GM23338 (cell line): ENCODE measurements at regions not wholly inside any gene's neighbourhood (a gene's known extent, or its start where the extent isn't known, plus 50 kb on each side); places are given as distances from the start of the nearest gene placed in this dataset.

Experiments used
- ATAC-seq: fragments of 200-7000 bp; cut with Tn5 transposase; 3 replicates; pipeline ENCODE4 v1.9.1; 2020
- DNase-seq: peaks from one replicate; pipeline ENCODE4 v3.0.0-alpha.2; 2015; ENCODE audit warnings: low spot score
- H2AFZ ChIP-seq: fragments of 200-600 bp; sonication (generic); 2 replicates; pipeline ENCODE4 v1.8.0; 2016; ENCODE audit warnings: antibody characterized with exemption, mild to moderate bottlenecking, moderate library complexity
- H3F3A ChIP-seq: fragments of 200-600 bp; sonication (generic); replicated peaks from 2 replicates; pipeline ENCODE4 v1.8.0; 2017; ENCODE audit warnings: antibody characterized with exemption, mixed run types, low read depth
- H3K27ac ChIP-seq: fragments of 200-600 bp; sonication (generic); 2 replicates; pipeline ENCODE4 v1.6.1; 2016; ENCODE audit warnings: low read depth
- H3K27me3 ChIP-seq: fragments of 200-600 bp; sonication (generic); 2 replicates; pipeline ENCODE4 v1.8.0; 2016; ENCODE audit warnings: mild to moderate bottlenecking, mixed run types, moderate library complexity; ENCODE audit not compliant: insufficient read depth
- H3K36me3 ChIP-seq: fragments of 200-600 bp; sonication (generic); 2 replicates; pipeline ENCODE4 v1.8.0; 2016; ENCODE audit warnings: mild to moderate bottlenecking; ENCODE audit not compliant: insufficient read depth
- H3K4me1 ChIP-seq: fragments of 200-600 bp; sonication (generic); 2 replicates; pipeline ENCODE4 v1.8.0; 2016; ENCODE audit warnings: mild to moderate bottlenecking, moderate library complexity; ENCODE audit not compliant: insufficient read depth
- H3K4me2 ChIP-seq: fragments of 200-600 bp; sonication (generic); 2 replicates; pipeline ENCODE4 v1.7.1; 2017; ENCODE audit warnings: mixed run types
- H3K4me3 ChIP-seq: fragments of 200-600 bp; sonication (generic); 2 replicates; pipeline ENCODE4 v1.6.1; 2016; ENCODE audit warnings: mixed run types
- H3K79me2 ChIP-seq: fragments of 200-600 bp; sonication (generic); replicated peaks from 2 replicates; pipeline ENCODE4 v1.8.0; 2017; ENCODE audit warnings: mild to moderate bottlenecking; ENCODE audit not compliant: insufficient read depth
- H3K9me2 ChIP-seq: fragments of 200-600 bp; sonication (generic); 2 replicates; pipeline ENCODE4 v1.8.0; 2017; ENCODE audit not compliant: insufficient read depth
- H4K20me1 ChIP-seq: fragments of 200-600 bp; sonication (generic); replicated peaks from 2 replicates; pipeline ENCODE4 v1.8.0; 2017; ENCODE audit warnings: mild to moderate bottlenecking; ENCODE audit not compliant: insufficient read depth
- H3K27ac Mint-ChIP-seq: 2 replicates; pipeline ENCODE4 v1.8.0; 2020; ENCODE audit warnings: inconsistent platforms, mild to moderate bottlenecking, moderate library complexity, mixed read lengths
- H3K27me3 Mint-ChIP-seq: 3 replicates; pipeline ENCODE4 v1.8.0; 2022; ENCODE audit warnings: low read depth, mild to moderate bottlenecking, moderate library complexity, mixed read lengths, inconsistent platforms; ENCODE audit not compliant: insufficient read depth, poor library complexity
- H3K36me3 Mint-ChIP-seq: 3 replicates; pipeline ENCODE4 v1.8.0; 2021; ENCODE audit warnings: low read depth, mild to moderate bottlenecking, inconsistent platforms, moderate library complexity, mixed read lengths
- H3K4me1 Mint-ChIP-seq: 3 replicates; pipeline ENCODE4 v1.8.0; 2020; ENCODE audit warnings: mild to moderate bottlenecking, inconsistent platforms, mixed read lengths
- H3K4me3 Mint-ChIP-seq: 3 replicates; pipeline ENCODE4 v1.8.0; 2021; ENCODE audit warnings: moderate library complexity, mild to moderate bottlenecking, inconsistent platforms, mixed read lengths
- H3K9me3 Mint-ChIP-seq: 3 replicates; pipeline ENCODE4 v1.8.0; 2020; ENCODE audit warnings: moderate library complexity, mild to moderate bottlenecking, inconsistent platforms, mixed read lengths
- CREB1 ChIP-seq: fragments of 250-450 bp; sonication (Bioruptor Pico); IDR thresholded peaks from 2 replicates; pipeline ENCODE4 v1.5.0; 2020; ENCODE audit warnings: low read depth, mild to moderate bottlenecking, moderate library complexity
- EZH2 ChIP-seq: fragments of 200-600 bp; sonication (generic); IDR thresholded peaks from one replicate; pipeline ENCODE4 v1.8.0; 2017; ENCODE audit warnings: antibody characterized with exemption, mild to moderate bottlenecking, low read depth; ENCODE audit not compliant: unreplicated experiment
- EZH2phosphoT487 ChIP-seq: fragments of 200-600 bp; sonication (generic); IDR thresholded peaks from one replicate; pipeline ENCODE4 v1.8.1; 2018; ENCODE audit warnings: antibody characterized with exemption; ENCODE audit not compliant: unreplicated experiment
- JUNB ChIP-seq: IDR thresholded peaks from one replicate; pipeline ENCODE4 v1.6.1; 2016; ENCODE audit warnings: antibody characterized with exemption; ENCODE audit not compliant: unreplicated experiment
- NANOG ChIP-seq: IDR thresholded peaks from 2 replicates; pipeline ENCODE4 v1.6.1; 2016; ENCODE audit warnings: antibody characterized with exemption, borderline replicate concordance
- POLR2AphosphoS5 ChIP-seq: IDR thresholded peaks from 2 replicates; pipeline ENCODE4 v1.6.1; 2016; ENCODE audit warnings: antibody characterized with exemption, low read depth
- STAT1 ChIP-seq: IDR thresholded peaks from one replicate; pipeline ENCODE4 v1.6.1; 2016; ENCODE audit warnings: antibody characterized with exemption; ENCODE audit not compliant: unreplicated experiment
- ZNF114 ChIP-seq: fragments of 250-450 bp; sonication (Bioruptor Pico); IDR thresholded peaks from 2 replicates; pipeline ENCODE4 v1.5.0; 2020; ENCODE audit warnings: mild to moderate bottlenecking, moderate library complexity
- ZNF331 ChIP-seq: fragments of 250-450 bp; sonication (Bioruptor Pico); IDR thresholded peaks from 2 replicates; pipeline ENCODE4 v1.5.0; 2020; ENCODE audit warnings: low read depth, mild to moderate bottlenecking, moderate library complexity
- TF ChIP-seq, protein P1 (sequence below), 2 experiments: fragments of 200-600 bp in 1 of 2; sonication (generic) in 1 of 2; conservative IDR thresholded peaks; 2 replicates each; pipeline versions ENCODE4 v1.5.1 to v1.6.1; 2016 to 2017; ENCODE audit warnings: antibody characterized with exemption in 2 of 2, low read depth in 2 of 2, mild to moderate bottlenecking in 2 of 2, moderate library complexity in 1 of 2
- TF ChIP-seq, protein P2 (sequence below): IDR thresholded peaks from 2 replicates; pipeline ENCODE4 v1.6.1; 2016; ENCODE audit warnings: antibody characterized with exemption
- TF ChIP-seq, protein P3 (sequence below): fragments of 250-450 bp; sonication (Bioruptor Pico); IDR thresholded peaks from 2 replicates; pipeline ENCODE4 v1.5.0; 2020; ENCODE audit warnings: mild to moderate bottlenecking, moderate library complexity
- TF ChIP-seq, protein P4 (sequence below): IDR thresholded peaks from one replicate; pipeline ENCODE4 v1.6.1; 2018; ENCODE audit warnings: antibody characterized with exemption; ENCODE audit not compliant: unreplicated experiment

GRCh38 chr14:32010604-32011125, 66.4 kb upstream of the ARHGAP5 start:
- no peak overlapping the region for H3K4me2 ChIP-seq

More at GRCh38 chr14:32010604-32011125, 66.4 kb upstream of the ARHGAP5 start:
- Mint-ChIP-seq H3K27me3 (peaks cover 4% of the 10 kb centered on the region), H3K4me1 (peaks cover 11% of the 10 kb centered on the region), H3K4me3 (no peak overlapping the region), H3K9me3 (no peaks in the 10 kb centered on the region; the same call in 2 of the 3 replicates), H3K27ac (no peak overlapping the region), H3K36me3 (no peaks in the 10 kb centered on the region)
- Histone ChIP-seq H4K20me1 (no peaks in the 10 kb centered on the region), H3K27me3 (no peaks in the 10 kb centered on the region), H3K4me3 (no peak overlapping the region), H3K79me2 (no peaks in the 10 kb centered on the region), H2AFZ (no peak overlapping the region), H3K9me2 (0 out of 2 replicates have a peak, but pooled peaks cover 6% of the 10 kb centered on the region), H3K4me1 (0 out of 2 replicates have a peak, but pooled peaks cover 7% of the 10 kb centered on the region), H3F3A (no peaks in the 10 kb centered on the region), H3K27ac (no peak overlapping the region), H3K36me3 (no peaks in the 10 kb centered on the region)
- ATAC-seq (no peak), DNase-seq (no peak)
- TF ChIP-seq NANOG: no peak
- TF ChIP-seq ZNF114 (CRISPR knock-in tag): no peak
- TF ChIP-seq, protein P1, sequence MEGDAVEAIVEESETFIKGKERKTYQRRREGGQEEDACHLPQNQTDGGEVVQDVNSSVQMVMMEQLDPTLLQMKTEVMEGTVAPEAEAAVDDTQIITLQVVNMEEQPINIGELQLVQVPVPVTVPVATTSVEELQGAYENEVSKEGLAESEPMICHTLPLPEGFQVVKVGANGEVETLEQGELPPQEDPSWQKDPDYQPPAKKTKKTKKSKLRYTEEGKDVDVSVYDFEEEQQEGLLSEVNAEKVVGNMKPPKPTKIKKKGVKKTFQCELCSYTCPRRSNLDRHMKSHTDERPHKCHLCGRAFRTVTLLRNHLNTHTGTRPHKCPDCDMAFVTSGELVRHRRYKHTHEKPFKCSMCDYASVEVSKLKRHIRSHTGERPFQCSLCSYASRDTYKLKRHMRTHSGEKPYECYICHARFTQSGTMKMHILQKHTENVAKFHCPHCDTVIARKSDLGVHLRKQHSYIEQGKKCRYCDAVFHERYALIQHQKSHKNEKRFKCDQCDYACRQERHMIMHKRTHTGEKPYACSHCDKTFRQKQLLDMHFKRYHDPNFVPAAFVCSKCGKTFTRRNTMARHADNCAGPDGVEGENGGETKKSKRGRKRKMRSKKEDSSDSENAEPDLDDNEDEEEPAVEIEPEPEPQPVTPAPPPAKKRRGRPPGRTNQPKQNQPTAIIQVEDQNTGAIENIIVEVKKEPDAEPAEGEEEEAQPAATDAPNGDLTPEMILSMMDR (conservative IDR thresholded peaks at IDR 0.05; ENCODE audit: low read depth in 2 of 2): no peak
- TF ChIP-seq, protein P2, sequence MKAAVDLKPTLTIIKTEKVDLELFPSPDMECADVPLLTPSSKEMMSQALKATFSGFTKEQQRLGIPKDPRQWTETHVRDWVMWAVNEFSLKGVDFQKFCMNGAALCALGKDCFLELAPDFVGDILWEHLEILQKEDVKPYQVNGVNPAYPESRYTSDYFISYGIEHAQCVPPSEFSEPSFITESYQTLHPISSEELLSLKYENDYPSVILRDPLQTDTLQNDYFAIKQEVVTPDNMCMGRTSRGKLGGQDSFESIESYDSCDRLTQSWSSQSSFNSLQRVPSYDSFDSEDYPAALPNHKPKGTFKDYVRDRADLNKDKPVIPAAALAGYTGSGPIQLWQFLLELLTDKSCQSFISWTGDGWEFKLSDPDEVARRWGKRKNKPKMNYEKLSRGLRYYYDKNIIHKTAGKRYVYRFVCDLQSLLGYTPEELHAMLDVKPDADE: no peak
- no peak for TF ChIP-seq STAT1
- TF ChIP-seq ZNF331: no peak
- no peak for TF ChIP-seq JUNB
- TF ChIP-seq, protein P3, sequence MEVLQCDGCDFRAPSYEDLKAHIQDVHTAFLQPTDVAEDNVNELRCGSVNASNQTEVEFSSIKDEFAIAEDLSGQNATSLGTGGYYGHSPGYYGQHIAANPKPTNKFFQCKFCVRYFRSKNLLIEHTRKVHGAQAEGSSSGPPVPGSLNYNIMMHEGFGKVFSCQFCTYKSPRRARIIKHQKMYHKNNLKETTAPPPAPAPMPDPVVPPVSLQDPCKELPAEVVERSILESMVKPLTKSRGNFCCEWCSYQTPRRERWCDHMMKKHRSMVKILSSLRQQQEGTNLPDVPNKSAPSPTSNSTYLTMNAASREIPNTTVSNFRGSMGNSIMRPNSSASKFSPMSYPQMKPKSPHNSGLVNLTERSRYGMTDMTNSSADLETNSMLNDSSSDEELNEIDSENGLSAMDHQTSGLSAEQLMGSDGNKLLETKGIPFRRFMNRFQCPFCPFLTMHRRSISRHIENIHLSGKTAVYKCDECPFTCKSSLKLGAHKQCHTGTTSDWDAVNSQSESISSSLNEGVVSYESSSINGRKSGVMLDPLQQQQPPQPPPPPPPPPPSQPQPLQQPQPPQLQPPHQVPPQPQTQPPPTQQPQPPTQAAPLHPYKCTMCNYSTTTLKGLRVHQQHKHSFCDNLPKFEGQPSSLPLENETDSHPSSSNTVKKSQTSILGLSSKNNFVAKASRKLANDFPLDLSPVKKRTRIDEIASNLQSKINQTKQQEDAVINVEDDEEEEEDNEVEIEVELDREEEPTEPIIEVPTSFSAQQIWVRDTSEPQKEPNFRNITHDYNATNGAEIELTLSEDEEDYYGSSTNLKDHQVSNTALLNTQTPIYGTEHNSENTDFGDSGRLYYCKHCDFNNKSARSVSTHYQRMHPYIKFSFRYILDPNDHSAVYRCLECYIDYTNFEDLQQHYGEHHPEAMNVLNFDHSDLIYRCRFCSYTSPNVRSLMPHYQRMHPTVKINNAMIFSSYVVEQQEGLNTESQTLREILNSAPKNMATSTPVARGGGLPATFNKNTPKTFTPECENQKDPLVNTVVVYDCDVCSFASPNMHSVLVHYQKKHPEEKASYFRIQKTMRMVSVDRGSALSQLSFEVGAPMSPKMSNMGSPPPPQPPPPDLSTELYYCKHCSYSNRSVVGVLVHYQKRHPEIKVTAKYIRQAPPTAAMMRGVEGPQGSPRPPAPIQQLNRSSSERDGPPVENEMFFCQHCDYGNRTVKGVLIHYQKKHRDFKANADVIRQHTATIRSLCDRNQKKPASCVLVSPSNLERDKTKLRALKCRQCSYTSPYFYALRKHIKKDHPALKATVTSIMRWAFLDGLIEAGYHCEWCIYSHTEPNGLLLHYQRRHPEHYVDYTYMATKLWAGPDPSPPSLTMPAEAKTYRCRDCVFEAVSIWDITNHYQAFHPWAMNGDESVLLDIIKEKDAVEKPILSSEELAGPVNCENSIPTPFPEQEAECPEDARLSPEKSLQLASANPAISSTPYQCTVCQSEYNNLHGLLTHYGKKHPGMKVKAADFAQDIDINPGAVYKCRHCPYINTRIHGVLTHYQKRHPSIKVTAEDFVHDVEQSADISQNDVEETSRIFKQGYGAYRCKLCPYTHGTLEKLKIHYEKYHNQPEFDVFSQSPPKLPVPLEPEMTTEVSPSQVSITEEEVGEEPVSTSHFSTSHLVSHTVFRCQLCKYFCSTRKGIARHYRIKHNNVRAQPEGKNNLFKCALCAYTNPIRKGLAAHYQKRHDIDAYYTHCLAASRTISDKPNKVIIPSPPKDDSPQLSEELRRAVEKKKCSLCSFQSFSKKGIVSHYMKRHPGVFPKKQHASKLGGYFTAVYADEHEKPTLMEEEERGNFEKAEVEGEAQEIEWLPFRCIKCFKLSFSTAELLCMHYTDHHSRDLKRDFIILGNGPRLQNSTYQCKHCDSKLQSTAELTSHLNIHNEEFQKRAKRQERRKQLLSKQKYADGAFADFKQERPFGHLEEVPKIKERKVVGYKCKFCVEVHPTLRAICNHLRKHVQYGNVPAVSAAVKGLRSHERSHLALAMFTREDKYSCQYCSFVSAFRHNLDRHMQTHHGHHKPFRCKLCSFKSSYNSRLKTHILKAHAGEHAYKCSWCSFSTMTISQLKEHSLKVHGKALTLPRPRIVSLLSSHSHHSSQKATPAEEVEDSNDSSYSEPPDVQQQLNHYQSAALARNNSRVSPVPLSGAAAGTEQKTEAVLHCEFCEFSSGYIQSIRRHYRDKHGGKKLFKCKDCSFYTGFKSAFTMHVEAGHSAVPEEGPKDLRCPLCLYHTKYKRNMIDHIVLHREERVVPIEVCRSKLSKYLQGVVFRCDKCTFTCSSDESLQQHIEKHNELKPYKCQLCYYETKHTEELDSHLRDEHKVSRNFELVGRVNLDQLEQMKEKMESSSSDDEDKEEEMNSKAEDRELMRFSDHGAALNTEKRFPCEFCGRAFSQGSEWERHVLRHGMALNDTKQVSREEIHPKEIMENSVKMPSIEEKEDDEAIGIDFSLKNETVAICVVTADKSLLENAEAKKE: no peak
- TF ChIP-seq, protein P4, sequence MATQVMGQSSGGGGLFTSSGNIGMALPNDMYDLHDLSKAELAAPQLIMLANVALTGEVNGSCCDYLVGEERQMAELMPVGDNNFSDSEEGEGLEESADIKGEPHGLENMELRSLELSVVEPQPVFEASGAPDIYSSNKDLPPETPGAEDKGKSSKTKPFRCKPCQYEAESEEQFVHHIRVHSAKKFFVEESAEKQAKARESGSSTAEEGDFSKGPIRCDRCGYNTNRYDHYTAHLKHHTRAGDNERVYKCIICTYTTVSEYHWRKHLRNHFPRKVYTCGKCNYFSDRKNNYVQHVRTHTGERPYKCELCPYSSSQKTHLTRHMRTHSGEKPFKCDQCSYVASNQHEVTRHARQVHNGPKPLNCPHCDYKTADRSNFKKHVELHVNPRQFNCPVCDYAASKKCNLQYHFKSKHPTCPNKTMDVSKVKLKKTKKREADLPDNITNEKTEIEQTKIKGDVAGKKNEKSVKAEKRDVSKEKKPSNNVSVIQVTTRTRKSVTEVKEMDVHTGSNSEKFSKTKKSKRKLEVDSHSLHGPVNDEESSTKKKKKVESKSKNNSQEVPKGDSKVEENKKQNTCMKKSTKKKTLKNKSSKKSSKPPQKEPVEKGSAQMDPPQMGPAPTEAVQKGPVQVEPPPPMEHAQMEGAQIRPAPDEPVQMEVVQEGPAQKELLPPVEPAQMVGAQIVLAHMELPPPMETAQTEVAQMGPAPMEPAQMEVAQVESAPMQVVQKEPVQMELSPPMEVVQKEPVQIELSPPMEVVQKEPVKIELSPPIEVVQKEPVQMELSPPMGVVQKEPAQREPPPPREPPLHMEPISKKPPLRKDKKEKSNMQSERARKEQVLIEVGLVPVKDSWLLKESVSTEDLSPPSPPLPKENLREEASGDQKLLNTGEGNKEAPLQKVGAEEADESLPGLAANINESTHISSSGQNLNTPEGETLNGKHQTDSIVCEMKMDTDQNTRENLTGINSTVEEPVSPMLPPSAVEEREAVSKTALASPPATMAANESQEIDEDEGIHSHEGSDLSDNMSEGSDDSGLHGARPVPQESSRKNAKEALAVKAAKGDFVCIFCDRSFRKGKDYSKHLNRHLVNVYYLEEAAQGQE: no peak
- TF ChIP-seq EZH2phosphoT487: no peak
- no peak for TF ChIP-seq EZH2
- no peak for TF ChIP-seq CREB1
- TF ChIP-seq POLR2AphosphoS5: no peak
